Common myeloid progenitor, CD34-positive (primary cell): ENCODE measurements at regions not wholly inside any gene's neighbourhood (a gene's known extent, or its start where the extent isn't known, plus 50 kb on each side); places are given as distances from the start of the nearest gene placed in this dataset.

ENCODE experiments used
- CTCF ChIA-PET: fragments of 350-600 bp; sonication (Branson Sonifier 250); formaldehyde crosslinking; loops from one replicate; lab custom pipeline; 2021; ENCODE audit warnings: antibody characterized with exemption; lab: Charles Lee
- POLR2A ChIA-PET: fragments of 350-600 bp; sonication (Branson Sonifier 250); formaldehyde crosslinking; loops from one replicate; lab custom pipeline; 2021; ENCODE audit warnings: antibody characterized with exemption; lab: Charles Lee
- DNase-seq, 3 donors: peaks; one replicate each; pipeline versions ENCODE4 v3.0.0 to v3.0.0-alpha.2; 2013
- H3K27ac ChIP-seq, 2 experiments: 1 replicate in 1 of 2; 2 replicates in 1 of 2; pipeline ENCODE4 v1.7.0; 2013; ENCODE audit warnings: inconsistent platforms in 2 of 2, low read length in 2 of 2, mild to moderate bottlenecking in 2 of 2, low read depth in 1 of 2, moderate library complexity in 1 of 2; ENCODE audit not compliant: severe bottlenecking in 2 of 2, insufficient read depth in 1 of 2, poor library complexity in 1 of 2
- H3K27me3 ChIP-seq, 5 experiments: replicated peaks in 2 of 5; 1 replicate in 3 of 5; 2 replicates in 2 of 5; pipeline versions ENCODE4 v1.6.1 to v1.7.0; 2013; ENCODE audit warnings: low read length in 4 of 5, mild to moderate bottlenecking in 2 of 5, moderate library complexity in 2 of 5, inconsistent platforms in 1 of 5; ENCODE audit not compliant: insufficient read depth in 5 of 5, control insufficient read depth in 4 of 5
- H3K36me3 ChIP-seq, 4 experiments: 1 replicate in 2 of 4; 2 replicates in 2 of 4; pipeline versions ENCODE4 v1.6.1 to v1.7.0; 2013; ENCODE audit warnings: low read length in 3 of 4, control low read depth in 1 of 4, mild to moderate bottlenecking in 1 of 4; ENCODE audit not compliant: control insufficient read depth in 4 of 4, insufficient read depth in 4 of 4
- H3K4me1 ChIP-seq, 4 experiments: 1 replicate in 3 of 4; 2 replicates in 1 of 4; pipeline versions ENCODE4 v1.6.1 to v1.7.1; 2013; ENCODE audit warnings: low read length in 3 of 4, mild to moderate bottlenecking in 3 of 4, control low read depth in 1 of 4, inconsistent platforms in 1 of 4, moderate library complexity in 1 of 4; ENCODE audit not compliant: control insufficient read depth in 4 of 4, insufficient read depth in 4 of 4; ENCODE audit errors: control extremely low read depth in 1 of 4
- H3K4me3 ChIP-seq, 7 experiments: 1 replicate in 4 of 7; 2 replicates in 3 of 7; pipeline versions ENCODE4 v1.5.1 to v1.7.0; 2013; ENCODE audit warnings: mild to moderate bottlenecking in 7 of 7, low read length in 6 of 7, moderate library complexity in 6 of 7, inconsistent platforms in 2 of 7, low read depth in 2 of 7, control low read depth in 1 of 7; ENCODE audit not compliant: insufficient read depth in 4 of 7, control insufficient read depth in 1 of 7; ENCODE audit errors: extremely low read depth in 1 of 7
- H3K9me3 ChIP-seq, 5 experiments: 1 replicate in 4 of 5; 2 replicates in 1 of 5; pipeline versions ENCODE4 v1.6.1 to v1.7.1; 2013; ENCODE audit warnings: low read length in 4 of 5, mild to moderate bottlenecking in 2 of 5, inconsistent platforms in 1 of 5, low read depth in 1 of 5, moderate library complexity in 1 of 5; ENCODE audit not compliant: control insufficient read depth in 4 of 5, insufficient read depth in 2 of 5; ENCODE audit errors: control extremely low read depth in 1 of 5
- WGBS: methylation state at CpG from one replicate; pipeline ENCODE4 v1.1.5; 2013; ENCODE audit not compliant: insufficient coverage; 5-methylcytosine and 5-hydroxymethylcytosine counted together

DNA sequence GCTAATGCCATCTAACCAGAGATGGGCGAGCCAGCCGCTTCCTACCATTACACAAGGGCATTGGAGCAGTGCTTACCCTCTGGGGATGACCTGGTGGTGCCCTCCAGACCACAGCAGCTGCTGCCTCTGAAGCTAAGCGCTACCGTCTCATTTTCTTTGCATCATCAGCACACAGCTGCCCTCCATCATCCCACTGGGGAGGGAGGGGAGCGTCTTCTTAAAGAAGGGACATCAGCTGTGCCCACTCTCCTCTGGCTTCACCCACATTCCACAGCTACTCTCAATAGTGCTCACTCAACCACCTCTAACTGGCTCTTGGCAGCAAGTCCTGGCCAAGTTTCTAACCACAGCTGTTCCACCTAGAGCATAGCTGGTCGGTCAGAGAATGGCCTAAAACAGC is 503.4 kb downstream of the NFIB start:
- H3K27me3 ChIP-seq: no peaks in the 10 kb centered on the region
- H3K4me3 ChIP-seq: no peak overlapping the region
- no peak for DNase-seq
- POLR2A ChIA-PET: no interaction called here
- CTCF ChIA-PET: no interaction called here
- no peaks in the 10 kb centered on the region for H3K4me1 ChIP-seq
- no peaks in the 10 kb centered on the region for H3K36me3 ChIP-seq
- H3K27ac ChIP-seq: no peak overlapping the region
- no peaks in the 10 kb centered on the region for H3K9me3 ChIP-seq
- WGBS: 87% methylated on average over 3 of the region's 6 CpGs

GRCh38 chr9:13809401-13809800 is 504.5 kb downstream of the NFIB start:
- ChIA-PET CTCF (no interaction called here), POLR2A (no interaction called here)
- H3K27me3 ChIP-seq: no peaks in the 10 kb centered on the region
- no peak for DNase-seq
- no peaks in the 10 kb centered on the region for H3K36me3 ChIP-seq
- WGBS: no CpG with 5 or more reads among the region's 1 CpG
- no peaks in the 10 kb centered on the region for H3K9me3 ChIP-seq
- H3K4me3 ChIP-seq: no peak overlapping the region
- H3K4me1 ChIP-seq: no peaks in the 10 kb centered on the region
- H3K27ac ChIP-seq: no peak overlapping the region

- H3K4me3 ChIP-seq: no peak overlapping the region
- H3K27me3 ChIP-seq: no peaks in the 10 kb centered on the region
- CTCF ChIA-PET: no interaction called here
- no peaks in the 10 kb centered on the region for H3K4me1 ChIP-seq
- no peak for DNase-seq
- no peak overlapping the region for H3K27ac ChIP-seq
- 100% methylated on average over 2 of the region's 4 CpGs for WGBS
- no peaks in the 10 kb centered on the region for H3K9me3 ChIP-seq
- POLR2A ChIA-PET: no interaction called here
- no peaks in the 10 kb centered on the region for H3K36me3 ChIP-seq
Observed at GRCh38 chr9:13807118-13807517, 506.8 kb downstream of the NFIB start.

DNA sequence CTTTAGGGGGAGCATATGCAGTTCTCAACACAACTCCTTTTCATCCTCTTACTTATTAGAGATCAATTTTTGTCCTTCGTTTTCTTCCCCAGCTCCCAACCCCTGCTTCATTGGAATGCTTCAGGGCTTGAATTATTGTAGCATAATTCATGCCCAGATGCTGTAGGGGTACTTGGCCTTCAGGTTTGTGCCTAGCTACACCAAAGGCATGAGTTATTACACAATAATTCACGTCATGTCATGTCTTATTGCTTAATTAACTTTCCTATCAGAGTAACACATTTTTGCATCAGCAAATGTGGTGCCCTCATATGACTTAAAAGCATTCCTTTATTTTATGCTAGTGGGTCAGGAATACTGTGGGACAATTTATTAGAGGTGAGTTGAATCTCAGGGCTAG is 507.2 kb downstream of the NFIB start:
- DNase-seq: no peak
- H3K4me3 ChIP-seq: no peak overlapping the region
- no peaks in the 10 kb centered on the region for H3K9me3 ChIP-seq
- H3K27me3 ChIP-seq: no peaks in the 10 kb centered on the region
- WGBS: 94% methylated on average over 2 of the region's 2 CpGs
- CTCF ChIA-PET: no interaction called here
- H3K4me1 ChIP-seq: no peaks in the 10 kb centered on the region
- H3K27ac ChIP-seq: no peak overlapping the region
- H3K36me3 ChIP-seq: no peaks in the 10 kb centered on the region
- POLR2A ChIA-PET: no interaction called here

- ChIA-PET CTCF (no interaction called here), POLR2A (no interaction called here)
- WGBS: 94% methylated on average over 4 of the region's 5 CpGs
Observed at GRCh38 chr9:13805546-13805945, 508.4 kb downstream of the NFIB start.

GRCh38 chr9:13804532-13804931 is 509.4 kb downstream of the NFIB start:
- H3K9me3 ChIP-seq: no peaks in the 10 kb centered on the region
- H3K4me3 ChIP-seq: no peak overlapping the region
- H3K27me3 ChIP-seq: no peaks in the 10 kb centered on the region
- no peak for DNase-seq
- no peaks in the 10 kb centered on the region for H3K36me3 ChIP-seq
- ChIA-PET CTCF (interaction anchor here (1.0 kb wide), 1 partner anchor 40 kb away, joined by 3 read pairs; no protein-coding TSS in a partner anchor), POLR2A (no interaction called here)
- WGBS: 83% methylated on average over 3 of the region's 4 CpGs
- H3K27ac ChIP-seq: no peak overlapping the region
- H3K4me1 ChIP-seq: no peaks in the 10 kb centered on the region

More at GRCh38 chr9:13805546-13805945, 508.4 kb downstream of the NFIB start:
- DNase-seq: no peak
- H3K4me1 ChIP-seq: no peaks in the 10 kb centered on the region
- H3K27ac ChIP-seq: no peak overlapping the region
- H3K36me3 ChIP-seq: no peaks in the 10 kb centered on the region
- H3K4me3 ChIP-seq: no peak overlapping the region
- H3K9me3 ChIP-seq: no peaks in the 10 kb centered on the region
- H3K27me3 ChIP-seq: no peaks in the 10 kb centered on the region

DNA sequence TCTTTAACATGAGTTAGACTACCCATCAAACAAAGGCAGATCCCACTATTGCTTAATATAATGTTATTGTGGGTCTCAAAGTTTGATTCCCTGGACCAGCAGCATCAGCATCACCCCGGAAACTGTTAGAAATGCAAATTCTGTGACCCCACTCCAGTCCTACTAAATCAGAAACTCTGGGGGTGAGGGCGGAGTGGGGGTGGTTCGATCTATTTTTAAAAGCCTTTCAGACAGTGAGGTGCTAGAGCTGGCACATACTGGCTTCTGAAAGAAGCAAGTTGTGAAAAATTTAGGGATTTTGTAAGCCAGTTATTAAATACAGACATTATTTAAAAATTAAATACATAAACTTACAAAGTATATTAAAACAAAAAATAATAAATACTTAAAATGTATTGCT is 513.2 kb downstream of the NFIB start:
- no peaks in the 10 kb centered on the region for H3K4me1 ChIP-seq
- CTCF ChIA-PET: no interaction called here
- no CpG with 5 or more reads among the region's 3 CpGs for WGBS
- H3K36me3 ChIP-seq: no peaks in the 10 kb centered on the region
- POLR2A ChIA-PET: no interaction called here
- H3K27ac ChIP-seq: no peak overlapping the region
- no peaks in the 10 kb centered on the region for H3K9me3 ChIP-seq
- no peak overlapping the region for H3K4me3 ChIP-seq
- no peaks in the 10 kb centered on the region for H3K27me3 ChIP-seq
- no peak for DNase-seq
